SW480 (cell line): ENCODE measurements at regions not wholly inside any gene's neighbourhood (a gene's known extent, or its start where the extent isn't known, plus 50 kb on each side); places are given as distances from the start of the nearest gene placed in this dataset.

Experiments used
- DNase-seq: peaks from one replicate; pipeline ENCODE4 v3.0.0-alpha.2; 2016; ENCODE audit warnings: low spot score

DNA sequence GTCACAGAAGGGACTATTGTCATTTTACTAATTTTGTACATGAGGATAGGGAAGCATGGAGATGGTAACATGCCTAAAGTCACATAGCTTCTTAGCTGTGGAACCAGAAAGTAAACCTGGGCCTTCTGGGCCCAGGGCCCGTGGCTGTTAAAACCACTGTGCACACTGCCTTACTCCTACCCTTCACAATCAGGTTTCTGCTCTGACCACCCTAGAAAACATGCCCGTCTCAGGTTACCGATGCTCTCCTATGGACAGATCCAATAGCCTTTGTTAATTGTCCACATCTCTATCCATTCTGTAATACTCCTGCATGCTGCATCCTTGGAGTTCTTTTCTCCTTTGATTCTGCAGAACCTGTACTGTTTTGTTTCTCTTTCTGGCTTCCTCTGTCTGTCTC is 79.0 kb upstream of the TACR1 start:
- DNase-seq, result no peak

DNA sequence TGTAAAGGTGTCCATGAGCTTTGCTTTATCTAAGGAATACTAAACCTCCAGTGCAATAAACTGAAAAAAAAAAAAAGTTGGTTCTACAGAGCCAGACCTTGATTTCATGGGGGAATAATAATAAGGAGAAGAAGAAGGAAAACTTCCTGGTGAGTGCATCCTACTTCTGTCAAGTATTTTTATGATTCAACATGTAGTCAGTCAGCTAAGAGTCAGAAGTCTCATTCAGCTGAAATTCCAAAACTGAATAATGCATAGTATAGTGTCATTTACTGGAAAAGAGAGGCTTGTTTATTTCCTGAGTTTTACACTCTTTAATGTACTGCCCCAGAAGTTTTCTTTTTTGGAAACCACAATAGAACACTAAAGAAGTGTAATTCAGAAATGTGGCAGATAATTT is 77.8 kb upstream of the TACR1 start:
- DNase-seq, result no peak

- no peak for DNase-seq
These were observed 77.0 kb upstream of the TACR1 start for GRCh38 chr2:75276093-75277029.

DNA sequence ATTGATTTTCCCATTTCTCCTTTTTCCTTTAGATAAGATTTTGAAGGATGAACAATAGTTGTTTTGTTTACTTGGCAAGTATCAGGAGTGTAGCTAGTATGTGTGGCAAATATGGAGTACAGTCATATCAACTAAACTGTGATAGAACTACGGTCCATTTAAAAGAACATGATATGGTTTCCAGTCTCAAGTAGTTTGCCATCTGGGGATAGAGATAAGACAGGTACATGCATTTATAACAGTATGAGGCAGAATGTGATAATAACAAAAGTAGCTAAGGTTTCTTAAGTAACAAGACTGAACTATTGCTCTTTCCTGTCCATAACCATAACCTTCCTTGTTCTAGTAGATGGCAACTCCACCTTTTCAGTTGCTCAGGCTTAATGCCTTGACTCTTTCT is 75.6 kb upstream of the TACR1 start:
- DNase-seq, result no peak

DNA sequence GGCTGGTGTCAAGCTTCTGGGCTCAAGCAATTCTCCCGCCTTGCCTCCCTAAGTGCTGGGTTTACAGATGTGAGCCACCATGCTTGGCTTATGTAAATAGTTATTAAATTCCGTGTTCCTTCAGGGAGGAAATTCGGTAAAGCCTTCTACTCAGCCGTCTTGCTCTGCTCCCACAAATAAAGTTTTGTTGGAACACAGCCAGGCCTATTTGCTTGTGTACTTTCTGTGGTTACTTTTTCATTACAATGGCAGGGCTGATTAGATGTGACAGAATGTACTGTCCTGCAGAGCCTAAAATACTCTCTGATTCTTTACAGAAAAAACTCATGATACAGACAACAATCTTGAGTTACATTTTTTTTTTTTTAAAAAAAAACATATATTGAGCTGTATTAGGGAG is 68.8 kb upstream of the TACR1 start:
- no peak for DNase-seq

DNA sequence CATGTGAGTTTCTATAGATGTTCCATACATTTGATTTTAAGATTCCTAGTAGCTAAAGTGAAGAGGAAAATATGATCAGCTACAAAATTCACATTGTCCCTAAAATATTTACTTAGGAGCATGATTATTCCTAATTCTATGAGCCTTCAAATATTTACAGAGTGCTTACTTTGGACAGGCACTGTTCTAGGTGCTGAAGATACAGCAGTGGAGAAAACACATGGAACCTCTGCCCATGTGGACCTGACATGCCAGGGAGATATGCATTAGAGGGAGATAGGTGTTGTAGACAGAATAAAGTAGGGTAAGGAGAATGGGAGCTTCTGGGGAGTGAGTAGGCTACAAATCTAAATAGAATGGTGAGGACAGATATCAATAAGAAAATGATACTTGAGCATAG is 62.6 kb upstream of the TACR1 start:
- DNase-seq, result no peak

DNA sequence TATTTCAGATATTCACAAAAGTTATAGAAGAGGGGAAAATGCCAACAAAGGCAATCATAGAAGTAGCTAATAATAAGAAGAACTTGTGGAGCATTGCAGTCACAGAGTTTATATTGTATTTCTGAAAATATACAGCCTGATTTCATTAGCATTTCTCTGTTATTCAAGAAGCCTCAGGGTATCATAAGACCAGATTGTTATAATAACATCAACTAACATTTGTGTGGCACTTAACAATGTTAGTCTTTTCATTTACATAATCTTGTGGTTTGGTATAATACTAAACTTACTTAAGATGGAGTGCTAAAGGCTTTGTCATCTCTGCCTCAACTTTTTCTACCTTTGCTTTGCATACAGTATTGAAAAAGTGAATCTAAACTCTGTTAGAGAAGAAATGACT is 61.6 kb upstream of the TACR1 start:
- DNase-seq, result no peak

DNA sequence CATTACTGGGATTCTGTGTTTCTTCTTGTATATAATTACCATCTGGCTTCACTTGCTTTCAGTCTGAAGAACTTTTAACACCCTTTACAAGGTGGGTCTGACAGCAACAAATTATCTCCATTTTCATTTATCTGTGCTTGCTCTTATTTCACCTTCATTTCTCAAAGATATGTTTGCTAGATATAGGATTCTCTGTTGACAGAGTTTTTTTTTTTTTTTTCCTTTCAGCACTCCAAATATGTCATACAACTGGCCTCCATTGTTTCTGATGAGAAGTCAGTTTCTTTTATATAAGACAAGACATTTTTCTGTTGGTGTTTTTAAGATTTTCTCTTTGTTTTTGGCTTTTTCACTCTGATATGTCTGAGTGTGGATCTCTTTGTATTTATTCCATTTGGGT is 59.3 kb upstream of the TACR1 start:
- DNase-seq, result no peak

GRCh38 chr2:75256485-75256884 is 57.2 kb upstream of the TACR1 start:
- DNase-seq, result no peak

- no peak for DNase-seq
These were observed 54.2 kb upstream of the TACR1 start for GRCh38 chr2:75253526-75253925.

DNA sequence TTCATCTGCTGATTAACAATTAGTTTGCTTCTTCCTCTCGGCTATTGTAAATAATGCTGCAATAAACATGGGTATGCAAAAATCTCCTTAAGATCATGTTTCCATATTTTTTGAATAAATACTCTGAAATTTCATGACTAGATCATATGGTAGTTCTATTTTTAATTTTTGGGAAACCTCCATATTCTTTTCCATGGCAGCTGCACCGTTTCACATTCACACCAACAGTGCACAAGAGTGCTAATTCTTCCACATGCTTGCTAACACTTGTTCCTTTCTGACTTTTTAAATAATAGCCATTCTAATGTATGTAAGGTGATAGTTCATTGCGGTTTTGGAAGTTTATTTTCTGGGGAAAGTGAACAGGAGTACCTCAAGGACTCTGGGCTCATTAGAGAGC is 52.6 kb upstream of the TACR1 start:
- DNase-seq, result no peak
